Stimulated activated naive CD8-positive, alpha-beta T cell treated with anti-CD3 and anti-CD28 coated beads, Interleukin-15, Interleukin-2, amounts not matched to agents 100 U/mL and 50 U/mL, for 24 hours (primary cell): ENCODE measurements at regions not wholly inside any gene's neighbourhood (a gene's known extent, or its start where the extent isn't known, plus 50 kb on each side); places are given as distances from the start of the nearest gene placed in this dataset.
"Not testable (repeated sequence)": the region's sequence is repeated elsewhere in the genome, so short reads cannot be mapped to it uniquely, and the experiment has no call there.

Source experiments
- ATAC-seq: fragments of 150-1000 bp; cut with Tn5 transposase; one replicate; pipeline ENCODE4 v1.10.0; 2021
- DNase-seq: peaks from one replicate; pipeline ENCODE4 v3.0.0; 2021

DNA sequence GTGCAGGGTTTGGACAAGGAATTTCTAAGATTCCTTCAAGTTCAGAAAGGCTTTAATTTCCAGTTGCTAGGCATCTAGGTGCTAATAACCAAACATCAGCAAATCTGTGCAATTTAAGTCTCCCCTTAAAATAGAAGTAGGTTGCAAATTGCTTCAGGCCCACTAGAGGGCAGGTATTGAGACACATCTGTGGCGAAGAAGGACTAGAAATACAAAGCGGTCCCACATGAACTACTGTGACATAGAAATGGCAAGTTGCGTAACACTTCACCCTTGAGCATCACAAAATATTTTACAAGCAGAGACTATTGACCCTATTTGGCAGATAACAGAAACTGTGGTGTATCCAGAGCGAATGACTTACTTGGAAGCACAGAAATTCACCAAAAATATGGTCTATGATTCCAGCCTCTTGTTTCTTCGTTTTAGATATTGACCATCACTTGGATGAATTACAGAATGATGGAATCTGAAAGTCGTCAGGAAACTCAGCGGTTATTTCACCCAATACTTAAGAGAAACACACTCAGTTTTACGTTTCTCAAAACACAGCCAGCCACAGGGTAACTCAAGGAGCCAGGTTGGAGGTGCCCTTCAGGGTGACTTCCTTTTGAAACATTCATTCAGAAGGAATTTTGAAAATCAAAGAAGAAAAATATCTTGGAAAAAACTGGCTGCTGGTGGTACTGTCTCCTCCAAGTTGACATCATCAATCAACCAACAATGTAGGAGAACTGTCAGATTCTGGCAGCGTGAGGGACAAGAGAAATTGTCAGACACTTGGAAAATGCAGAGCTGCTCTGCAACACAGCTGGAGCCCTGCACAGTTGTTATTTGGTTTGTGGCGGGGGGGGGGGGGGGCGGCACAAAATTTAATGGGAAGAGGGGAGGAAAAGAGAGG, 256.3 kb upstream of the MINDY3 start:
- DNase-seq (peak; percentile 3), ATAC-seq (no peak)

DNA sequence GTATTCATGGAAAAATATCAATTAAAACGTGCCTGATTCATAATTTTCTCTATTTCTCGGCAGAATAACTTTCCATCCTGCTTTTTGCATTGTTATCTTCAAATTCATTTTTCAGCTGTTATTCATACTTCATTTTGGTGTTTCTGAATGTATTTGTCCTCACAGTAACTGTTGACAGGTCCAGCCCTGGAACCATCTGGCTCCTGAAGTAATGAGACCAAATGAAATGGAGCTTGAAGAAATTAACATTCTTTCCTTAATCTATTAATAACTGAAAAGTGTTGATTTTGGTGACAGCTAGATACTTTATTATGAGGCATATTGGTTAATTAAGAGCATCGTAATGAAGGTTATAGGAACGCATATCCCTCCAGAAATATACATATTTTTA, 257.0 kb upstream of the MINDY3 start:
- DNase-seq (no peak), ATAC-seq (no peak)

DNA sequence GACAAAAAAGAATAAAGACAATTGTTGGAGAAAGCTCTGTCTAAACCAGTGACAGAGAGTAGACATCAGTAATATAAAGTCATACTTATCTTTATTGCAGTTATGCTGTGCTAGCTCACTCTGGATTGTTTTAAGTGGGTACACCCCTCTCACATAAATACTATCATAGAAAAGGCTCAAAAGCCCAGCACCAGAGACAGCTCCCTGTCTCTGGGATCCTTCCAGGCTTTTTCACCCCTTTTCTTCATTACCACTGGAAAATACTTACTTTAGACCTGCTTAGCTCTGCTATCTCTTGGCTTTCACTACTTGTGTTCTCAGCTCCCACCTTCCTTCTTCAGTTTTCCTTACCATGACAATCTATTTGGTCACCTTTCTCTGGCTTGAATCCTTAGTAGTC, 259.1 kb upstream of the MINDY3 start:
- DNase-seq: no peak
- ATAC-seq: no peak

GRCh38 chr10:16120563-16120962, 260.3 kb upstream of the MINDY3 start:
- DNase-seq: no peak
- no peak for ATAC-seq

GRCh38 chr10:16141499-16141898, 281.2 kb upstream of the MINDY3 start:
- ATAC-seq: no peak
- DNase-seq: no peak

GRCh38 chr10:16146993-16147392, 286.7 kb upstream of the MINDY3 start:
- ATAC-seq: no peak
- DNase-seq: no peak

- no peak for ATAC-seq
- no peak for DNase-seq
These were observed 281.0 kb upstream of the PTER start for GRCh38 chr10:16155834-16156233.

DNA sequence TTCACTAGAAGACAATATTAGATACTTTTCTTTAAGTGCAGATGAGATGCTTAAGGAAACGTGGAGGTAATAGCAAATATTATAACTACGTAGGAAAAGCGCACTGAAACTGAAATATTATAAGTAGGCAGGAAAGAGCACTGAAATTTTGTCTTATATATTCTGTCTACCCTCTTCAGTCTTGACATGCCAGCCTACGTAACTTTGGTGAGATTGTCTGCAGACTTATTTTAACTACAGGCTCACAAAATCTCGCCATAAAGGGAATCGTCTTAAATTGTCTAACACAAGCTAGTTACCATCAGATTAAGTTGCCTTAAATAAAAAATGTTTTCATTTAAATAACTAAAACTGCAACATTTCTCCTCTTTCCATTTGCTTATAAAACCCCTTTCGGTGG, 280.1 kb upstream of the PTER start:
- ATAC-seq (no peak), DNase-seq (no peak)

GRCh38 chr10:16165067-16165466, 271.7 kb upstream of the PTER start:
- not testable (repeated sequence) for ATAC-seq, DNase-seq

DNA sequence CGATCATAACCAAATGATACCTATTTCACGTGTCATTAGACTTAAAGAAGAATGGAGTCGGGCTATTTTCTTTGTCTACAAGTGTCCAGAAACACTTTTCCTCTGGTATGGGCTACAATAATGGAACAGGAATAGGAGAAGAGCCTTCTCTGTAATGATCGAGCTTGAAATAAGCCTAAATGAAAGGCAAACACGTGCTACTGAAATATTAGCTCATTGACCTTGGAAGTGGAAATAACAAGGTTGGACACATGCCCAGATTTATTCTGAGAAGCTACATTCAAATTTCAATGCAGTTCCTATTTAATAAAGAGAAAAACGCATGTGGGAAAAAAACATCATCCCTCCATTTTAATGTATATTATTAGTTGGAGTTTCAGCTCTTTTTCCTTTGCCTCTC, 254.7 kb upstream of the PTER start:
- ATAC-seq (no peak), DNase-seq (no peak)

GRCh38 chr10:16182688-16183087, 254.1 kb upstream of the PTER start:
- ATAC-seq (no peak), DNase-seq (no peak)

- ATAC-seq (no peak), DNase-seq (no peak)
These were observed 252.7 kb upstream of the PTER start for GRCh38 chr10:16184096-16184597.

DNA sequence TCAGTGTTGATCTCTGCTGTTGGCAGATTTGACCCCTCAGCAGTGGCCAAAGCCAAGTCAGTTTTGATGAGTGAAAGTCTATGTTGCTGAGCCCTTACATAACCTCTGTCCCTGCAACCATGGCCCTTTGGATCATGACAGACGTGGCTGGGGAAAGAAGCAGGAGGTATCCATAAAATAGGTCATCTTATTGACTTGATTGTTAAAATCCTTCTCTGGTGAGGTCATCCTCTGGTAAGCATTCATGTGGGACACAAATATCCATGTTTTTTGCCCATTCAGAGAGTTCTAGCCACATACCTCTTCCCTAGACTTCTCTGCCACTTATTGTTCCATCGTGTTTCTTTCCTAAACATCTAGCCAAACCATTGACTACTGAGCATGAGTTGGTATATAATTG, 251.9 kb upstream of the PTER start:
- ATAC-seq (no peak), DNase-seq (no peak)

DNA sequence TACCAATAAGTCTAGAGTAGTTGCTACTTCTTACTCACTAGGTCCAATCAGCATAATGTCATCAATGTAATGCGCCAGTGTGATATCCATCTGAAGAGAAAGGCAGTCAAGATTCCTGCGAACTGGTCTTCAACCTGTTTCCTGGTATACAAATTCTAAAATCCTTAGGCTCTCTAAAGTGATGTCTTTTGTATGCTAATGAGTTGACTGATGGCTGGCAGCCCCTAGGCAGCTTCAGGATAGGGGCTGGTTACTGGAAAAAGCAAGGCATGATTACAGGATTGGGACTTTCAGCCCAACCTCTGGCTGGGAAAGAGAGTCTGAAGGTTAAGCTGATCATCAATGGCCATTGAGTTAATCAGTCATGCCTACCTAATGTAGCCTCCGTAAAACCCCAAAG, 250.2 kb upstream of the PTER start:
- no peak for DNase-seq
- ATAC-seq: no peak

DNA sequence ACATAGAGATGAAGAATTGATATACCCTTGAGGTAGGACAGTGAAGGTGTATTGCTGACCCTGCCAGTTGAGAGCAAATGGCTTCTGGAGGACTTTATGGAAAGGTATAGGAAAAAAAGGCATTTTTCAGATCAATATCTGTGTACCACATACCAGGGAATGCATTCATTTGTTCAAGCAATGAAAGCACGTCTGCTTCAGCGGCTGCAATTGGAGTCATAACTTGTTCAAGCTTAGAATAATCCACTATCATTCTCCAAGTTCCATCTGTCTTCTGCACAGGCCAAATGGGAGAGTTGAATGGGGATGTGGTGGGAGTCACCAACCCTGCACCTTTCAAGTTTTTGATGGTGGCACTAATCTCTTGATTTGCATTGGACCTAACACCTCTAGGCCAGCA, 249.6 kb upstream of the PTER start:
- ATAC-seq (no peak), DNase-seq (no peak)

GRCh38 chr10:16192337-16192736, 244.5 kb upstream of the PTER start:
- DNase-seq (no peak), ATAC-seq (no peak)

DNA sequence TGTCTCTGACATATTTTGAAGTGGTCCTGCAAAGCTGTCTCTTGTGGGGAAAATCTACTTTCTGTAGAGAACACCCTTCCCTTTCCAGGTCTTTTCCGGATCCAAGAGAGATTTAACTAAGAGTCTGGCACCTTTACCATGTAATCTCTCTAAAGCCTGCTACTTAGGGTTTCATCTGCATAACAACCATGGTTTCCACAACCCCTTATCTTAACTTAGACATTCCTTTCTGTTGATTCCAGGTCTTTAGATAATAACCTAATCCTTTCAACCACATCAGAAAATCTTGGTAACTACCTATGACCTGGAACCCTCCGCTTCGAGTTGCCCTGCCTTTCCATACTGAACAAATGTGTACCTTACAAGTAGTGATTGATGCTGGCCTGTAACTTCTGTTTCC, 243.6 kb upstream of the PTER start:
- ATAC-seq: no peak

DNA sequence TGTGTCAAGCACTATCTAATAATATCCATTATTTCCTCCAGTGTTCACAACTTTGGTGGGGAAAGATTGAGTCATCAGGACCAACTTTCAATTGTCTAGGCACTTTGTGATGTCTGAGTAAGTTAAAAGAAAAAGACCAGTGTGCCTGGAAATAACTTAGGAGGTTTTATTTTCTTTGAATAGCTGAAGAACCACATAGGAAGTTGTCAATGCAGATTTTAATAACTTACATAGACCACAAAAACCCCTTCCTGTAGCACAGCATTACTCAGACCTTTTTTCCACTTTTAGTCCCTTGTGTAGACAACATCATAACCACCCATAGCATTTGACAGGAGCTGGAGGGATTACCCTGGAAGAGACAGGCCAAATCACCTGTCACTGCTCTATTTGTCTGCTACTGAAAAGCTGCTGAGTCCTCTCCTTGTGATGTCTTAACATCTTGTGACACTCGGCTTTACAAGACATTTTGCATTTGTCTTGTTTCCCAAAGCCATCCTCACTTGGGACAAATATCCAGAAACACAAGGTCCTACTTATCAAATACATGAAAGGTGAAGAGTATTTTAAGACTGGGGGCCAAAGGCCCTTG, 241.5 kb upstream of the PTER start:
- ATAC-seq (peak; percentile 85), DNase-seq (no peak)

More for the DNA sequence above, 243.6 kb upstream of the PTER start:
- DNase-seq: no peak

DNA sequence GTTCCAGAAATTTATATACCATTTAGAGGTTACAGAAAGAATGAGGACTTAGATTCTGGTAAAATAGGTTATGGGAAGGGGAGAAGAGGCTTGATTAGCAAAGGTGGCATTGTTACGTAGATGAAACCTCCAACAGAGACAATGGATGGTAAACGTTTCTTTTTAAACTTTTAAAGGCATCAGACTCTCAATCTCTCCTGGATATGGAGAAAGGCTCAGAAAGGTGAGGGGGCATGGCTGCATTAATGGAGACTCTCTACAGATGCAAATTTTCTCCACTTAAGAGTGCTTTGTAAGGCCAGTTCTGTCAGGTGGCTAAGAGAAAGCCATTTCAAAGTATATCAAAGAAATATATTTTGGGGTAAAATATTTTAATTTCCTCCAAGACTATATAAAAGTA, 240.9 kb upstream of the PTER start:
- ATAC-seq (no peak), DNase-seq (no peak)

GRCh38 chr10:16199216-16199615, 237.6 kb upstream of the PTER start:
- ATAC-seq (no peak), DNase-seq (no peak)

GRCh38 chr10:16223618-16224017, 213.2 kb upstream of the PTER start:
- DNase-seq, ATAC-seq: not testable (repeated sequence)

GRCh38 chr10:16227674-16228073, 209.1 kb upstream of the PTER start:
- DNase-seq (no peak), ATAC-seq (no peak)

DNA sequence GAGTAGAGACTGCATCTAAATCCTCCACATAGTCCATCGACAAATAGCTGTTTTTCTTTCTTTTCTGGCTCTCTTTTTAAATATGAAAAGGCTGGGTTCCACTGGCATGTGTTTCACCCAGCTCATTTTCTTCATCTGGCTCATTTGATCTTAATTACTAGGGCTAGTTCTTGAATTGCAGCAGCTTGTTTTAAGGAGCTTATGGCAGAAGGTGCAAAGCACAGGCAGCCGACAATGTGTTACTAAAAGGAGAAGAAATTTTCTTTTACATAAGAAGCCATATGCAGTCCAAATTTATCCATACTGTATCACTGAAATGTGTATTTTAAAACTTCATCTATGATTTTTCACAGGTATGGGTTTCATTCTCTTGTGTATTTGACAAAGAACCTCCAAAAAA, 205.6 kb upstream of the PTER start:
- ATAC-seq (no peak), DNase-seq (no peak)
